Cardiac muscle cell (in vitro differentiated cells and primary cell): ENCODE measurements at regions not wholly inside any gene's neighbourhood (a gene's known extent, or its start where the extent isn't known, plus 50 kb on each side); places are given as distances from the start of the nearest gene placed in this dataset.

Experiments used
- DNase-seq, 2 donors: peaks; one replicate each; pipeline versions ENCODE4 v3.0.0 to v3.0.0-alpha.2; 2010 to 2017; ENCODE audit warnings: low read depth in 1 of 2, low spot score in 1 of 2
- H3K27ac ChIP-seq: fragments of 200-600 bp; sonication (generic); 2 replicates; pipeline ENCODE4 v1.5.1; 2016
- H3K27me3 ChIP-seq: fragments of 200-600 bp; sonication (generic); 2 replicates; pipeline ENCODE4 v1.6.0; 2016; ENCODE audit warnings: control low read depth
- H3K36me3 ChIP-seq: fragments of 200-600 bp; sonication (generic); 2 replicates; pipeline ENCODE4 v1.5.1; 2016; ENCODE audit warnings: control low read depth
- H3K4me1 ChIP-seq: fragments of 200-600 bp; sonication (generic); 2 replicates; pipeline ENCODE4 v1.8.1; 2017; ENCODE audit warnings: low read depth, mild to moderate bottlenecking, mixed run types
- H3K4me3 ChIP-seq: fragments of 200-600 bp; sonication (generic); 2 replicates; pipeline ENCODE4 v1.5.1; 2016; ENCODE audit warnings: mild to moderate bottlenecking
- H3K9me3 ChIP-seq: fragments of 200-600 bp; sonication (generic); 2 replicates; pipeline ENCODE4 v1.5.1; 2017; ENCODE audit warnings: low read depth, mild to moderate bottlenecking, control low read depth
- TF ChIP-seq, protein P1 (sequence below): IDR thresholded peaks from 2 replicates; pipeline ENCODE4 v1.5.1; 2012; ENCODE audit warnings: low read depth, mild to moderate bottlenecking, low read length

DNA sequence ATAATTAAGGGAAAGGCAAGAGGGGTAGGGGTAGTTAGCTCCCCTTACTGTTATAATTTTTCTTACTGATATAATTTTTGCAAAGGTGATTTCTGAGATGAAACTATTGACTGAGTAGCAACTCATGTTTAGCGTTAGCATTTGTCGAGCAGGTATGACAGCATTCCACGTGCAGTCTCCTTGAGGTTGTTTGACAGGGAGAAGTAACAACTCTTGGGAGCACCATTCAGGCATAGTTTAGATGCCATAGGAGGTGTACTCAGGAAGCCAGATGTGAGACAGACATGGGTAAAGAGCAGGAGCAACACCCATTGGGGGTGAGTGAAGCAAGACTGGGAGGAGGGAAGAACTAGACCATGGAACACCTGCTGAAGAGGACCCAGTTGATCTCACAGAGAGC, 96.6 kb upstream of the KLF6 start:
- no peak overlapping the region for H3K27ac ChIP-seq
- H3K4me1 ChIP-seq = no peaks in the 10 kb centered on the region
- TF ChIP-seq, protein P1, sequence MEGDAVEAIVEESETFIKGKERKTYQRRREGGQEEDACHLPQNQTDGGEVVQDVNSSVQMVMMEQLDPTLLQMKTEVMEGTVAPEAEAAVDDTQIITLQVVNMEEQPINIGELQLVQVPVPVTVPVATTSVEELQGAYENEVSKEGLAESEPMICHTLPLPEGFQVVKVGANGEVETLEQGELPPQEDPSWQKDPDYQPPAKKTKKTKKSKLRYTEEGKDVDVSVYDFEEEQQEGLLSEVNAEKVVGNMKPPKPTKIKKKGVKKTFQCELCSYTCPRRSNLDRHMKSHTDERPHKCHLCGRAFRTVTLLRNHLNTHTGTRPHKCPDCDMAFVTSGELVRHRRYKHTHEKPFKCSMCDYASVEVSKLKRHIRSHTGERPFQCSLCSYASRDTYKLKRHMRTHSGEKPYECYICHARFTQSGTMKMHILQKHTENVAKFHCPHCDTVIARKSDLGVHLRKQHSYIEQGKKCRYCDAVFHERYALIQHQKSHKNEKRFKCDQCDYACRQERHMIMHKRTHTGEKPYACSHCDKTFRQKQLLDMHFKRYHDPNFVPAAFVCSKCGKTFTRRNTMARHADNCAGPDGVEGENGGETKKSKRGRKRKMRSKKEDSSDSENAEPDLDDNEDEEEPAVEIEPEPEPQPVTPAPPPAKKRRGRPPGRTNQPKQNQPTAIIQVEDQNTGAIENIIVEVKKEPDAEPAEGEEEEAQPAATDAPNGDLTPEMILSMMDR = no peak
- H3K36me3 ChIP-seq = no peaks in the 10 kb centered on the region
- no peak overlapping the region for H3K4me3 ChIP-seq
- no peak for DNase-seq
- peaks cover 8% of the 10 kb centered on the region for H3K27me3 ChIP-seq
- H3K9me3 ChIP-seq = no peaks in the 10 kb centered on the region

DNA sequence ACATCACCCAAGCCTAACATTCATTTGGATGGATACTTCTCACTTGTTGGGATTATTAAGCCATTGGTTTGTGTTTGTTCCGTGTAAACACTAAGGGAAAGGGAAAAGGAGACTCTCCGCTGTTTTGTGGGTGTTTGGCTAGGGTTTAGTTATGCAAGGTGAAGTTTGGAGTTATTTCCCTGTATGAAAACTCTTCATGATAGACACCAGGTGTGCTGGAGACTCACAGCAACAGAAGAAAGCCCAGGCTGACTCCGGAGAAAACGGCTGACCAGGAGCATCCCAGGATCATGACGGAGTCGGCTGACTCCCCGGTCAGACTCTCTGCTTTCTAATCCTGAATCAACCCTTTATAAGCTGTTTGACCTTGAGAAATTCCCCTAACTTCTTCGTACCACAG, 94.1 kb upstream of the KLF6 start:
- Histone ChIP-seq H3K9me3 (no peaks in the 10 kb centered on the region), H3K36me3 (no peaks in the 10 kb centered on the region), H3K4me1 (no peaks in the 10 kb centered on the region), H3K27ac (no peak overlapping the region), H3K27me3 (peaks cover 8% of the 10 kb centered on the region), H3K4me3 (no peak overlapping the region)
- no peak for DNase-seq
- TF ChIP-seq, protein P1 = no peak

DNA sequence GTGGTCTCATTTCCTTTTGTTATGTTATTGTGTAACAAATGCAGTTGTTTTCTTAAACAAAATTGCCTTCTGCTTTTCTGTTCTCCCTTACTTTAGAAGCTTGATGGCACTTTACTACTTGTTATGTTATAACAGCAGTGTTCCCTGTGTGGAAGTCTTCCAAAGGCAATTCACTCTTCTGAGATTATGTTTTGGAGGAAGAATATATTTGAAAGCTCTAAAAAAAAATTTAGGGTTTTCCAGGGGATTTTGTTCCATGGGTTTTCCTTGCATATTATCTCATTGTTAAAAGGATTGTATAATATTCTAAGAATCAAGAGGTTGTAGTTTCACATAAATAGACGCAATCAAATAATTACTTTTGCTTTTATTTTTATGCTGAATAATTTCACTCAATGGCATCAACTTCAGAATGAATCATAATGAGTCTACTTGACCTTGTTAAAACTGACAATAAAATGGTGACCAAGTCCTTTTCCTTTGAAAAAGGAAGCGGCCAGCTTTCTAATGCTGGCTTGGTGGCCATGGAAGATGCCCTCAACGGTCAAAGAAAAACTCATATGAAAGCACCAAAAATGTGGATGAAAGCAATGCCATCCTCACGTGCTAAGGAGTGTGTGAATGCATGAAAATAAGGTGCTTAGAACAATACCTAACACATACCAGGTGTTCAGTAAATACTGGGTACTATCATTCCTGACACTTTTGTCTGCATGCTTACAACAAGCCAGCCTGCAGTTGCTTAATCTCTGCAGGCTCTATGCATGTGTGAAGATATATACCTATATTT, 92.4 kb upstream of the KLF6 start:
- no peaks in the 10 kb centered on the region for H3K9me3 ChIP-seq
- no peak for DNase-seq
- no peak overlapping the region for H3K4me3 ChIP-seq
- no peaks in the 10 kb centered on the region for H3K4me1 ChIP-seq
- H3K27me3 ChIP-seq = peaks cover 8% of the 10 kb centered on the region
- TF ChIP-seq, protein P1 = no peak
- H3K27ac ChIP-seq = no peak overlapping the region
- no peaks in the 10 kb centered on the region for H3K36me3 ChIP-seq

DNA sequence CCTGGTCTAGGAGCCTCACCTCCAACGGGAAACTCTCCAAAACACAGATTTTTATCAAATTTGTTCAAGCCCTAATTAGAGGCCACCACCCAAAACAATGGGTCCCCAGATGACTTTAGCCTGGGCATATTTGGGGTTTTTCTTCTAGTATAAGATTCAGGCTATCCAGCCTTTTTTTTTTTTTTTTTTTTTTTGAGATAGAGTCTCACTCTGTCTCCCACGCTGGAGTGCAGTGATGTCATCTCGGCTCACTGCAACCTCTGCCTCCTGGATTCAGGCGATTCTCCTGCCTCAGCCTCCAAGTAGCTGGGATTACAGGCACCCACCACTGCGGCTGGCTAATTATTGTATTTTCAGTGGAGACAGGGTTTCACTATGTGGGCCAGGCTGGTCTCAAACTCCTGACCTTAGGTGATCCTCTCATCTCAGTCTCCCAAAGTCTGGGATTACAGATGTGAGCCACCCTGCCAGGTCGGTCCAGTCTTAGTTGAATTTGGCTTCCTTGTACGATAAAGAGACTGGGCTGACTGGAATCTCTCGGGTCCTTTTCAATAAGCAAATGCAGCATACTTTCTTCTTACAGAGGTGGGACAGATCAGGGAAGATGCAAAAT, 91.4 kb upstream of the KLF6 start:
- Histone ChIP-seq H3K9me3 (no peaks in the 10 kb centered on the region), H3K4me1 (no peaks in the 10 kb centered on the region), H3K36me3 (no peaks in the 10 kb centered on the region), H3K4me3 (no peak overlapping the region), H3K27me3 (peaks cover 8% of the 10 kb centered on the region), H3K27ac (no peak overlapping the region)
- TF ChIP-seq, protein P1 = no peak
- no peak for DNase-seq

DNA sequence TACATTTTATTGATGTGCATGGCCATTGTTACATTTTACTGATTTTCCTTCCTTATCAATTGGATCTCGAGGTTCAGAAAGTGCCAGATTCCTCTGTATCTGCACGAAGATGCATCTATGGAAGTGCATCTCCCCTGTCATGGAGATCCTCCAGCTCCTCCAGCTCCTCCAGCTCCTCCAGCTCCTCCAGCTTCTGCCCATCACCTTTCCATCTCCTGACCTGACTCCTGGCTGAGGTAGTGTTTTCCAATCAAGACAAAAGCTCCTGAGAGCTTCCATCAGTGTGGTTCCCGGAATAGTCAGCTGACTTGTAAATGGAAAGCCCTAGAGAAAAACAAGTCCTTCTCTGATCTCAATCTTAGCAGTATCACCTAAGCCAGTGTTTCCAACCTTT, 90.8 kb upstream of the KLF6 start:
- Histone ChIP-seq H3K36me3 (no peaks in the 10 kb centered on the region), H3K9me3 (no peaks in the 10 kb centered on the region), H3K4me1 (no peaks in the 10 kb centered on the region), H3K27me3 (peaks cover 8% of the 10 kb centered on the region), H3K27ac (no peak overlapping the region), H3K4me3 (no peak overlapping the region)
- no peak for DNase-seq
- TF ChIP-seq, protein P1 = no peak
